Hematopoietic multipotent progenitor cell treated with erythropoietin and hydrocortisone succinate and interleukin-3 and kit ligand, for 8 days (in vitro differentiated cells): ENCODE measurements at regions not wholly inside any gene's neighbourhood (a gene's known extent, or its start where the extent isn't known, plus 50 kb on each side); places are given as distances from the start of the nearest gene placed in this dataset.
"Not testable (repeated sequence)": the region's sequence is repeated elsewhere in the genome, so short reads cannot be mapped to it uniquely, and the experiment has no call there.

Source experiments
- DNase-seq: peaks from one replicate; pipeline ENCODE4 v3.0.0-alpha.2; 2015

DNA sequence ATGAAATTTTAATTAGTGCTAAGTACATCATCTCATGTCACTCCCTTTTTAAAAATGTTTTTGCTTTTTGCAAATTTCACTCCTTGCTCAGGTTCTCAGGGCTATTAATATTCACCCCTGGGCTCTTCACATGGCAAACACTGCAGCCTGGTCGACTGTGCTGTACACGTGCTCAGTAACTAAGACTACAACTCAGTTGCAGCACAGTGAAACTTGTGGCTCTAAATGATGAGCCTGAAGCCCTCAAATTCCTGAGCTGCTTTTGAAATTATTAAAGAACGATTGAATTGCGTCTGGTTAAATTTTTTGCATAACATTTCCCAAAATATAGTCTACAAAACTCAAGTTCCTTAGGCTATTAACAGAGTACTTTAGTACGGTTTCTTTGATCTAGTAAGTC, 159.3 kb upstream of the C2CD4B start:
- no peak for DNase-seq

DNA sequence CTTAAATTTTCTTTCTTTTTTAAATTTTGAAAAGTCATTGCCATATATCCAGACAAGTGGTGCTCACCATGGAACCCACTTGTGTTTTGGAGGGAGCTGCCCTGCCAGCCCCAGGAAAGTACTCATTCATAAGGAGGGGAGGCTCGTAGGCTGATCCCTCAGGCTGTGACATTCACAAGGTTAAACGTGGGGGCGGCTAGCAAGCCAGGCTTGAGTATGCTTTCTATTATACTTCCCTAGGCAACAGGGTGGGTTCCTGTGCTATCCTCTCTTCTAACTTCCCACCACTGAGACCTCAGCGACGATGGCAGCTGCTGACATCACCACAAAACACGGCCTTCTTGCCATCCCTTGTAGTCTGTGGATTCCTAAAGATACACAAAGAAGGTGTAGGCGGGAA, 160.5 kb upstream of the C2CD4B start:
- DNase-seq, result no peak

DNA sequence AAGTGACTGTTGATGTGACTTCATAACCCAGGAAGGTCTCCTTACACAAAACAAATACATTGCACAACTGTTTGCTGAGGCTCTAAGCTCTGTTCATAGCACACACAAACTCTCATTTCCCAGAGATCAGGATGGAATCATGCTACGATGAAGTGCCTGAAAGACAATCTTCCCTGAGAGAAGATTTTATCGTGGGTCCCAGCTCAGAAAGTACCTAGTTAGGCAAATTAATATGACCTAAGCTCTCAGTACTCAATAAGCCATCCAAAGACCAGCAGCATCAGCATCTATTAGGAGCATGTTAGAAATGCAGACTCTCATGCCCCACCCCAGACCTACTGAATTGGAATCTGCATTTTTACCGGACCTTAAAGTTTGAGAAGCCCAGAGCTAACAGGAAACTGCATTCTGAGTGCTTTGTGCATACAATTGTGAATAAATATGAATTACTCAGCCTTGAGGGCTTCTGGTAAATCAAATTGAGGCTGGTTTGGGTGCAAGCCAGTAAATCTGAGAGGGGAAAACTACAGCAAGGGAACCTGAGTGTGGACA, 161.5 kb upstream of the C2CD4B start:
- DNase-seq, result no peak

DNA sequence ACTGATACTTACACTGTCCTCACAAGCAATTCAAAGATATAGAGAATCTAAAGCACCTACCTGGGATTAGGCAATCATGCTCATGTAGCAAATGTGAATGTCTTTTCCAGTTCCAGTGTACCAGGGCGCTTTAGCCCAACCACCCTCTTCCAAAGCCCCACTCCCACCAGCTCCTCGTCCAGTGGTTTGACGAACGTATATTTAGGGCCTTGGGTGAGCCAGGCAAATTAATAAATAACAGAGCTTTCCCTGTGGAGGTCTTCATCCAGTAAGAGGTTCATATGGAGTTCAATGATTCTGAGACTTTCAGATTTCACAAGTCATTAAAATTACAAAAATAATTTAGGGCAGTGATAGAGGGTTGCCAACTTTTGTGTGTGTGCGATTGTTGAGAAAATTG, 162.3 kb upstream of the C2CD4B start:
- no peak for DNase-seq

DNA sequence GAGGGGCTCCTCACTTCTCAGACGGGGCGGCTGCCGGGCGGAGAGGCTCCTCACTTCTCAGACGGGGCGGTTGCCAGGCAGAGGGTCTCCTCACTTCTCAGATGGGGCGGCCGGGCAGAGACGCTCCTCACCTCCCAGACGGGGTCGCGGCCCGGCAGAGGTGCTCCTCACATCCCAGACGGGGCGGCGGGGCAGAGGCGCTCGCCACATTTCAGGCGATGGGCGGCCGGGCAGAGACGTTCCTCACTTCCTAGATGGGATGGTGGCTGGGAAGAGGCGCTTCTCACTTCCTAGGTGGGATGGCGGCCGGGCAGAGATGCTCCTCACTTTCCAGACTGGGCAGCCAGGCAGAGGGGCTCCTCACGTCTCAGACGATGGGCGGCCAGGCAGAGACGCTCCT, 167.4 kb upstream of the C2CD4B start:
- not testable (repeated sequence) for DNase-seq

DNA sequence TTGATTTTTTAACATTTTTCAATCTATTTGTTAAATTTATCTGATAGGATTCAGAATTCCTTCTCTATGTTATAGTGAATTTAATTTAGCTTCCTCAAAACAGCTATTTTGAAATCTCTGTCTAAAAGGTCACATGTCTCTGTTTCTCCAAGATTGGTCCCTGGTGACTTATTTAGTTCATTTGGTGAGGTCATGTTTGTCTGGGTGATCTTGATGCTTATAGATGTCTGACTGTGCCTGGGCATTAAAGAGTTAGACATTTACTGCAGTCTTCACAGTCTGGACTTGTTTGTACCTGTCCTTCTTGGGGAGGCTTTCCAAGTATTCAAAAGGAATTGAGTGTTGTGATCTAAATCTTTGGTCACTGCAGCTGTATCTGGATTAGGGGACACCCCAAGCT, 169.5 kb upstream of the C2CD4B start:
- no peak for DNase-seq

DNA sequence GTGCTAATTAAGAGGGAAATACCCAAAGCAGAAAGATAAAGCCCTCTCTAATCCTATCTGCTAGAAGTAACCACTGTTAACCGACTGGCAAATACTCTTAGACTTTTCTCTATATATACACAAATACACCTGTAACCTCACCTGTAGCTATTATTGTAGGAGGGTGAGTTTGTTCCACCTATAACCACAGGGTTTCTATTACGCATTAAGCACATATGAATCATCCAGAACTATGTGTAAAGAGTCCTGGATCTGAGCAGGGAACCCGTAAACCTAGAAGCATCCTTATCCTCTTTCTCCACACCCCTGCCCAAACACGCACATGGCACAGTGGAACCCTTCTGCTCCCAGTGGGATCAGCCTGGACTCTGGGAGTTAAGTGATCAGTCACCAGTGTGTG, 172.8 kb upstream of the C2CD4B start:
- no peak for DNase-seq

DNA sequence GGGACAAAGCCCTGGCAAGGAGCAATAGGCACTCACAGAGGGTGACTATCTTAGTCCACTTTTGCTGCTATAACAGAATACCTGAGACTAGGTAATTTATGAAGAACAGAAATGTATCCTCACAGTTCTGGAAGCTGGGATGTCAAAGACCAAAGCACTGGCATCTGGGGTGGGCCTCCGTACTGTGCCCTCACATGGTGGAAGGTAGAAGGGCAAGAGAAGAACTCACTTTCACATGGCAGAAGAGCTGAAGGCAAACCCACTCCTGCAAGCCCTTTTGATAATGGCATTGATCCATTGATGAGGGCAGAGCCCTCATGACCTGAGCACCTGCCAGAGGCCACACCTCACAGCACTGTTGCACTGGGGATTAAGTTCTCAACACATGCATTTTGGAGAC, 173.4 kb upstream of the C2CD4B start:
- DNase-seq, result no peak

DNA sequence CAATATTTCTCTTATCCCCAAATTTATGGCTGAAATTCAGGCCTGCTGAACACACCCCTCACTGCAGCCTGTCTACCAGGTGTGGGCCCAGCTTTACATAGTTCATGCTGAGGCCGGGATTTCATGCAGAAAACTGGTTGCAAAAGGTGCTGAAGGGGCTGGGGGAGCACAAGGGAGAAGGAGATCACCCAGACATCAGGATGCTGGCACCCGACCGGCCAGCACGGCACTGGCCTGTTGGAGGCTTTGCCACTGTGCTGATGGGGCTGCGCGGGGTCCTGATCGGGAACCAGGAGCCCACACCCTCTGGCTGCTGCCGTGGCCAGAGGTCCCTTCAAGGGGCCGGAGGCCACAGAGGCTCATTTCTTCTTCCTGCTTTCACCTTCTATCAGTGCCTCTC, 177.9 kb upstream of the C2CD4B start:
- no peak for DNase-seq

DNA sequence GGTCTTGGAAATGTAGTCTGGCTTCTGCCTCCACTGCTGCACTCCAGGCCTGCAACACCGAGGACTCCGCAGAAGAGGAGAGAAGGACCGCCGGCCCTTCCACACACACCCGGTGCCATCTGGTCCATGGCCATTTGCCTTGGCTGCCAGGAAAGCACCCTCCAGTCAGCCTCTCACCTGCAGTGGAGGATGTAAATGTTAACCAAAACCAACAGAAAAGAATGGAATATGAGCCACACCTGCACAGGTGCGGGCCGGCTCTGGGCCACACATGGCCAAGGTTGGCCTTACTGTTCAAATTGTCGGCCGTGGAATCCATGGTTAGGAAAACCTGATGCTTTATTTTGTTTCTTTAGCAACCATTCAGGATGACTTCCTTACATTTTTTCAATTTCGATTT, 178.3 kb upstream of the C2CD4B start:
- DNase-seq, result no peak

DNA sequence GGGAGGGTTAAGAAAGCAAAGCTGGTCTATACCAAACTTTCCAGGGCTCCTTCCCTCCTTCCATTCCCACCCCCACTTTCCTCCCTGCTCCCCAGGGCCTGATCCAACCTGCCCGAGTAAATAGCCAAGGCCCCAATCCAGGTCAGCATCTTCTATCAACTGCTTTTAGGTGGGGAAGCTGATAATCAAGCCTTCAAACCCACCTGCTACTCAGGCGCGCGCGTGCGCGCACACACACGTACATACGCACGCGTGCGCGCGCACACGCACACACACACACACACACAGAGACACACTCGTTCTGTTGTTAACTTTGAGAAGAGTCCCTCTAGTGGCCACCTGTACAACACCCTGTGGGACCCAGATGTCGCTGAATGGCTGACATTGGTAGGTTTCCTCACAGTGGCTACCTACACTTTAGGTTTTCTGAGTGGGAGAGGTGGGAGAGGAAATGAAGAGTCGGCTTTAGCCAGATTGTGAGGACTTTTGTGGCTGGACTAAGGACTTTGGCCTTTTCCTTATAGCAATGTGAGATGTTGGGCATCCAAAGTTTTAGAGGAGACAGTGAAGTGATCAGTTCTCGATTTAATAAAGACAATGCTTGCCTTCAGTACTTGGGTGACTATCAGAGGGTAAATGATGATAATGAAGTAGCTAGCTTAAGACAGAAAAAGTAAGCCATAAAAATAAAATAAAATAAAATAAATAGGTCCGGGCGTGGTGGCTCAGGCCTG, 179.9 kb upstream of the C2CD4B start:
- DNase-seq, result peak; percentile 88

DNA sequence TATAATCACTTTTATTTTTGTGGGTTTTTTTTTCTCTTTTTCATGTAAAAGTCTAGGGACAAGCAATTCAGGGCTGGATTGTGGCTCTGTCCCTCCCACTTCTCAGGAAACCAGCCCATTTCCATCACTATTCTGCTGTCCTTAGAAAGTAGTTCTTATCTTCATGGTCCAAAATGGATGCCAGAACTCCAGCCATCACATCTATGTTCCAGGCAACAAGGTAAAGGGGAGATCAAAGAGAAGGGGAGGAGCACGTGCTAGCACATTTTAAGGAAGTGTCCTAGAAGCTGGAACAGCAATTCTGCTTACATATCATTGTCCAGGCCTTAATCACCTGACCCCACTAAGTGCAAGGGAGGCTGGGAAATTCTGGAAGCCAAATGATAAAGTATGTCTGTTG, 181.1 kb upstream of the C2CD4B start:
- DNase-seq, result no peak

DNA sequence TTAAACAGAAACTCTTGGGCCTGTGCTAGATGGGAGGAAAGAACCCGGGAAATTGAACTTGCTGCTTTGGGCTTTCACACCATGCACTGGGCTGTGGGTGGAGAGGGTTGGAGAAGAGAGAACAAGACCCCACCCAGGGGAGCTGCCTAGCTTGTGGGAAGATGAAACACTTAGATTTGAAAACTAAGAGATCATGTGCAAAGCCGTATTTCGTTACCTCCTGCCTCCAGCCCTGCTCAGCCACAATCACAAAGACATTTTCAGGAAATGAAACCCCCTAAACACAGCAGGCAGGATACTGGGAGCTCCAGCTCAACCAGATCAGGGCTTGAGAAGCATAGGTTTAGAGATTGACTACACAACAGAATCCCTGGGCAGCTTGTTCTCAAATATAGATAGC, 183.0 kb upstream of the C2CD4B start:
- peak; percentile 20 for DNase-seq

DNA sequence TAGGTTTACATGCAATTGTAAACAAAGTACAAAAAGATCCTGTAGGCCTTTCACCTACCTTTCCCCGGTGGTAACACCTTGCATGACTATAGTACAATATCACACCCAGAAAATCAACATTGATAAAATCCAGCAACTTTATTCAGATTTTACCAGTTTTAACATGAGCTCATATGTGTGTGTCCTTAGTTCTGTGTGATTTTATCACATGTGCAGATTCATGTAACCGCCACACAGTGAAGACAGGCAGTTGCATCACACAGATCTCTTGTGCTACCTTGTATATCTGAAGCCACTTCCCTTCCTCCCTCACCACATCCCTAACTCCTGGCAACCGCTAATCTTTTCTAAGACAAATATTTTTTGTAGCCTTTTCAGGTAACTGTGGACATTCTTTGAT, 183.5 kb upstream of the C2CD4B start:
- peak; percentile 9 for DNase-seq

DNA sequence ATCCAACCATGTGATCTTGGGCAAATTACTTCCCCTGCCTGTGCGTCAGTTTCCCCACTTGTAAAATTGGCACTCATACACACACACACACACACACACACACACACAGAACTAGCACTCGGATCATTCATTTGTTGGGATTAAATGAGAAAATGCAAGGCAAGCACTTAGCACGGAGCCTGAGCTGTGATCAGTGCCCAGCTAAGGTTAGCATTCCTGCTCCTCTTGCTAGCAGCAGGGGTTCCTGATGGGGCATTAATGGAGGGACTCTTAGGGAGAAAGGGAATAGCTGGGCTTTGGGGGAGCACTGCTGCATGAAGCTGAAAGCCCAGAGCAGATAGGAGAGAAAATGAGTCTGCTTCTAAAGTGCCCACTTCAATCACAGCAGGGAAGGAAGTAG, 187.7 kb upstream of the C2CD4B start:
- DNase-seq, result no peak

DNA sequence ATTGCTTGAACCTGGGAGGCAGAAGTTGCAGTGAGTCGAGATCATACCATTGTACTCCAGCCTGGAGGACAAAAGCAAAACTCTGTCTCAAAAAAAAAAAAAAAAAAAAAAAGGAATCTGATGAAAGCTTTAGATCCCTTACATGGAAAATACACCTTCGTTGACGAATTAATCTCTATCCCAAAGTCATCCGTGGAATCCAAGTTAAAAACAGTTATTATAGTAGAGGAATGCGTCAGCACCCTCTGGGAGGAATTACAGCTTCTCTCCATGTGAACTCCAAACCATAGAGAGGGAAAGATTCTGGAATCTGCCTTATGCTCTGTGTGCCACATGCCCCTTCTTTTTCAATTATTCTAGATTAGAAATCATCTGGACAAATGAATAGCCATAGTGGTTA, 192.3 kb upstream of the C2CD4B start:
- DNase-seq, result no peak

DNA sequence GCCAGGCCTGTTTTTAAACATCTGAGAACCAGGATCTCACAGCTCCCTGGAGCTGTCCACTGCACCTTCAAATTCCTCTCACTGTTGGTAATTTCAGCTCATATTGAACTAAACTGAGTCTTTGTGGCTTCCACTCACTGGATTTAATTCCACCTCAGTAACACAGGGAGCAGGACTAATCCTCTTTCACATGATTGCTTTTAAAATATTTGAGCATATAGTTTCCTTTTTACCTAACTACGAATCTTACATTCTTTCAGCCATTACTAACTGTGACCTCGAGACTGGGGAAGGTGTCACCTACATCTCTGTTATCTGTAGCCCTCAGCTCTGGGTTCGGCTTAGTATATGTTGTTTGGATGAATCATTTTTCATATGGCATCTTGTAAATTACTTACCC, 194.3 kb upstream of the C2CD4B start:
- no peak for DNase-seq

DNA sequence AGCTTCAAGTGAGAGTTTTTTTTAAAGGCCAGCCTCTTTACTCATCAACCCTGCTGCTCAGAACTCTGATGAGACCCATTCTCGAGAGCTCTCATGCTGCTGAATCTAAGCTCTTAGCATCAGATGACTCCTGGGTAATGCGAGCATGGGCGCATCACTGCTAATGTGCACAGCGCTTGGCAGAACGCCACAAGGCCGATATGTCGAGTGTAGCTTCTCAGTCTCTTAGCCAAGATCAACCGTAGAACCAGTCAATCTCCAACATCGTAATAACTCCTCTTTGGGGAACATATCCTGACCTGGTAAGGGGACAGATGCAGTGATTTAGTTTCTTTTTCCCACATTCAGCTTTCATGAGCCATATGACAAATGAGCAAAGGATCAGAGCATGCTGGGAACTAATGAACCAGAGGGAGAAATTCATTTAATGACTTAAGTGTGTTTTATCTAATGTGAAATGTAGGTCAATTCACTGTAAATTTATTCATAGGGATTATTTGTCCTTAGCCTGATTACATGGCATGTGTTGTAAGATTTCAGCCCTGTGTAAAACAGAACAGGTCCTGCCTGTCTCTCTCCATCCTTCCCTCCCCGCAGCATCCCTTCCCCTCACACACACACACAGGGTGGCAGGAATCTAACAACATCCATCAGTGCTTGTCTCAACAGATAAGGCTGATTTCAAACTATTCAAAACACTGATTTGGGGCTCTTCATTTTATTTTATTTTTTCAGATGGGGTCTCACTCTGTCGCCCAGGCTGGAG, 195.4 kb upstream of the C2CD4B start:
- no peak for DNase-seq

DNA sequence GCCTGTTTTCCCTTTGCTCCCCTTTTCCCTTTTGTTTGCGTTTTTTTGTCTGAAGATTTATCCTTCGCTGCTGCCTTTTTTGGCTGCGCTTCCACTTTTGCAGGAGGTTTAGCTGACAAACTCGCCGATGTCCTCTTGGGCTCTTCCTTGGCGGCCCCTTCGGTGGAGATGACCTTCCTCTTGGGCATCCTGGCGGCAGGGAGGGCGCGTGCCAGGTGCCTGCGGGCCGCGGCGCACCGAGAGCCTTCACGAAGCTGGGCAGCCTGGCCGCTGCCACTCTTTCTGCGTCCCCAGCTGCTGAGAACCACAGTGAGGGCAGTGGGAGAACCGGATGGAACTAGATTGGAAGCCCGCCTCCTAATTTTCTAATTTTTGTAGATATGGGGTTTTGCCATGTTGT, 197.1 kb upstream of the C2CD4B start:
- DNase-seq, result no peak

DNA sequence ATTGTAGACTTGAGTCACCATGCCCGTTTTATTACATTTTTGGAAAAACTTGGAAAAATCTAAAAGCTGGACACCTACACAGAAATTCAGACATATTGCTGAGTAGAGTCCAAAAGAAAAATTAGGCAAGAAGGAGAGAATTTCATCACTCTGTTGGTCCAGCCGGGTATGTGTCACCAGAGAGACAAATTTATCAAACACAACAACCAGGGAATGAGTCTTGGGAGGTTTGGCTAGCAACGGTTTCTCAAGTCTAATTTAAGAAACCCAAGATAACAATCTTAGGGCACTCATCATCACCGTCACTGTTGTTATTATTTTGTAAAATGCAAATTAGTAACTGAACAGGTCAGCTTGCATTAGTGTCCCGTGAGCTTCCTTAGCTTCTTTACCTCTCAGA, 197.5 kb upstream of the C2CD4B start:
- no peak for DNase-seq

DNA sequence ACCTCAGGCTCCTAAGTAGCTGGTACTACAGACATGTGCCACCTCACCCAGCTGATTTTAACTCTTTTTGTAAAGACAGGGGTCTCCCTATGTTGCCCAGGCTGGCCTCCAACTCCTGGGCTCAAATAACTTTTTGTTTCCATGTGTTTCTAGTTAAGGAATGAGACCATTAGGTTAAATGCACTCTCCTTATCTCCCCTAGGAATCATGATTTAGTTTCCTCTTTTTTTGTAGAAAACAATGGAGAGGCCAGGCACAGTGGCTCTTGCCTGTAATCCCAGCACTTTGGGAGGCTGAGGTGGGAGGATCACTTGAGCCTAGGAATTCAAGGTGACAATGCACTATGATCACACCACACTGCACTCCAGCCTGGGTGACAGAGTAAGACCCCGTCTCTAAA, 198.8 kb upstream of the C2CD4B start:
- no peak for DNase-seq

DNA sequence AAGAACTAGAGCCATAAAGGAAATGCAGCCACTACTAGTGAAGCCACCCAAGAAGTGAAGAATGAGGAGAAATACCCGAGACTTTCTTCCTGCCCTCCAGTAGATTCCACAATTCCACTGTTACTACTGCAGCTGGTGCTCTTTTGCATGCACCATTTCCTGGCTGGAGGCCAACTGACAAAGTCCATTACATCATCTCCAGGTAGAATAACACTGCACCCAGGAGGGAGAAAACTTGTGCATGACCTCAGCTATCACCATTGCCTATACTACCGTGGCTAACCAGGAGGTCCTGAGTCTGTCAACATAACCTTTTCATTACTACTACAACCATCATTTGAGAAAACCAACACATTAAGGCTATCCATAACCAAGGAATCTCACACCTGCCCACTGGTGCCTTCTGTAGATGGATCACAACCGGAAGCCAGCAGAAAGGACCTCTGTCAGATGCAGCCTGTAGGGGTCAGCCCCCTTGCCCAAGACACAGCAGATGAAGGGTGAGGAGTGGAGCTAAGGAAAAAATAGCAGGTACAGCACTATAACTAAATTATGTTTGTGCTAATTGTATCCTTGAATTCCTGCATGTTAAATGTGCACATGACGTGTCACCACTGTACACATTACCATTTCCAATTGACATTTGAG, 200.8 kb upstream of the C2CD4B start:
- DNase-seq, result no peak

DNA sequence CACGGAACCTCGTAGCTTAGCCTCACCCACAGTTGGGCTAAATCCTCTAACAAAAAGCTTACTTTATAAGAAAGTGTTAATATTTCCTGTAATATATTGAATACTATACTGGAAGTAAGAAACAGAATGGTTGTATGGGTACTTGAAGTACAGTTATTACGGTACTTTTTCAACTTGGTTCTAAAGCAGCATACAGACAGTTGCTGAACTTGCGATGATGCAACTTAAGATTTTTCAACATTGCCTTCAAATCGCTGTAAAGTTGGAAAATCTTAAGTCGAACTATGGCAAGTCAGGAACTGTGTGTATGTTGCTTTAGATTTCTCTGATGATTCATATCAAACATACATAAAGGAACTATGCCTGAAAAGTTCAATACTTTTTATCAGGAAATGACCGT, 204.4 kb upstream of the C2CD4B start:
- no peak for DNase-seq

DNA sequence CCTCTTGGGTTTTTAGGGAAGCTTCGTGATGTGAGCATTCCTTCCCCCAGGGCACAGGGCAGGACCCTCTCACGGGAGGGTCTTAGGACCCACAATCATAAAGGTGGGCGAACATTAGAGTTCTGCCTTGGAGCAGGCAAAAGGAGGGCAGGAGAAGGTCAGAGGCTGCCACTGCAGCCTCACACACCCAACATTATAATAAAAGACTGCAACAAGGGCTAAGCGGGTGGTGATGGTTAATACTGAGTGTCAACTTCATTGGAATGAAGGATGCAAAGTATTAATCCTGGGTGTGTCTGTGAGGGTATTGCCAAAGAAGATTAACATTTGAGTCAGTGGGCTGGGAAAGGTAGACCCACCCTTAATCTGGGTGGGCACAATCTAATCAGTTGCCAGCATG, 206.6 kb upstream of the C2CD4B start:
- DNase-seq, result not testable (repeated sequence)
